NT2/D1 (cell line): ENCODE measurements at regions not wholly inside any gene's neighbourhood (a gene's known extent, or its start where the extent isn't known, plus 50 kb on each side); places are given as distances from the start of the nearest gene placed in this dataset.

Source experiments
- DNase-seq: peaks from one replicate; pipeline ENCODE4 v3.0.0-alpha.2; 2011; ENCODE audit warnings: low read depth, low spot score
- H3K27me3 ChIP-seq: 2 replicates; pipeline ENCODE4 v1.6.0; 2011; ENCODE audit warnings: mild to moderate bottlenecking; ENCODE audit not compliant: insufficient read length, insufficient read depth
- H3K36me3 ChIP-seq: 2 replicates; pipeline ENCODE4 v1.6.1; 2011; ENCODE audit warnings: mild to moderate bottlenecking, low read length, mixed read lengths; ENCODE audit not compliant: insufficient read depth, insufficient read length
- H3K4me1 ChIP-seq: 2 replicates; pipeline ENCODE4 v1.5.1; 2011; ENCODE audit not compliant: insufficient read depth, insufficient read length
- H3K4me3 ChIP-seq: 2 replicates; pipeline ENCODE4 v1.5.1; 2011; ENCODE audit warnings: low read depth; ENCODE audit not compliant: insufficient read length
- H3K9ac ChIP-seq: 2 replicates; pipeline ENCODE4 v1.6.0; 2011; ENCODE audit warnings: low read depth; ENCODE audit not compliant: insufficient read length
- H3K9me3 ChIP-seq: 2 replicates; pipeline ENCODE4 v1.5.1; 2011; ENCODE audit warnings: mild to moderate bottlenecking, low read length; ENCODE audit not compliant: insufficient read depth
- SUZ12 ChIP-seq: IDR thresholded peaks from 2 replicates; pipeline ENCODE4 v1.6.1; 2011; ENCODE audit not compliant: insufficient read length, insufficient read depth; ENCODE audit errors: extremely low read depth
- YY1 ChIP-seq: IDR thresholded peaks from 2 replicates; pipeline ENCODE4 v1.6.1; 2011; ENCODE audit not compliant: insufficient read length, insufficient read depth
- ZNF274 ChIP-seq: IDR thresholded peaks from 2 replicates; pipeline ENCODE4 v1.6.1; 2011; ENCODE audit warnings: mild to moderate bottlenecking, low read depth, low read length

- H3K9me3 ChIP-seq = no peaks in the 10 kb centered on the region
- no peaks in the 10 kb centered on the region for H3K4me1 ChIP-seq
- no peaks in the 10 kb centered on the region for H3K36me3 ChIP-seq
- H3K4me3 ChIP-seq = no peak overlapping the region
- H3K27me3 ChIP-seq = no peaks in the 10 kb centered on the region
- H3K9ac ChIP-seq = no peak overlapping the region
- TF ChIP-seq ZNF274 (no peak), SUZ12 (no peak), YY1 (no peak)
- DNase-seq = no peak
Observed at GRCh38 chr5:82713811-82714210, 363.4 kb downstream of the TMEM167A start.

GRCh38 chr5:82707741-82708140 lies 369.5 kb downstream of the TMEM167A start:
- no peak for DNase-seq
- H3K9me3 ChIP-seq = no peaks in the 10 kb centered on the region

GRCh38 chr5:82704381-82704780 lies 372.8 kb downstream of the TMEM167A start:
- no peaks in the 10 kb centered on the region for H3K9me3 ChIP-seq
- no peak overlapping the region for H3K4me3 ChIP-seq
- no peaks in the 10 kb centered on the region for H3K4me1 ChIP-seq
- DNase-seq = no peak
- TF ChIP-seq YY1 (no peak), ZNF274 (no peak), SUZ12 (no peak)
- H3K9ac ChIP-seq = no peak overlapping the region
- H3K36me3 ChIP-seq = no peaks in the 10 kb centered on the region
- no peaks in the 10 kb centered on the region for H3K27me3 ChIP-seq

More at GRCh38 chr5:82707741-82708140, 369.5 kb downstream of the TMEM167A start:
- H3K4me3 ChIP-seq = no peak overlapping the region
- no peaks in the 10 kb centered on the region for H3K27me3 ChIP-seq
- H3K4me1 ChIP-seq = no peaks in the 10 kb centered on the region
- TF ChIP-seq SUZ12 = no peak
- H3K36me3 ChIP-seq = no peaks in the 10 kb centered on the region
- no peak overlapping the region for H3K9ac ChIP-seq

GRCh38 chr5:82702046-82702445 lies 375.1 kb downstream of the TMEM167A start:
- Histone ChIP-seq H3K9ac (no peak overlapping the region), H3K9me3 (no peaks in the 10 kb centered on the region), H3K4me3 (no peak overlapping the region), H3K27me3 (no peaks in the 10 kb centered on the region), H3K36me3 (no peaks in the 10 kb centered on the region), H3K4me1 (no peaks in the 10 kb centered on the region)
- TF ChIP-seq YY1 (no peak), ZNF274 (no peak), SUZ12 (no peak)
- DNase-seq = no peak

GRCh38 chr5:82699737-82700136 lies 377.5 kb downstream of the TMEM167A start:
- DNase-seq = no peak
- Histone ChIP-seq H3K4me1 (no peaks in the 10 kb centered on the region), H3K9me3 (no peaks in the 10 kb centered on the region), H3K27me3 (no peaks in the 10 kb centered on the region), H3K36me3 (no peaks in the 10 kb centered on the region), H3K9ac (no peak overlapping the region), H3K4me3 (no peak overlapping the region)
- no peak for TF ChIP-seq YY1
- TF ChIP-seq SUZ12 = no peak
- no peak for TF ChIP-seq ZNF274

GRCh38 chr5:82698026-82698425 lies 379.2 kb downstream of the TMEM167A start:
- DNase-seq = no peak
- H3K4me3 ChIP-seq = no peak overlapping the region
- no peaks in the 10 kb centered on the region for H3K9me3 ChIP-seq
- no peak for TF ChIP-seq ZNF274
- no peak for TF ChIP-seq SUZ12
- no peak for TF ChIP-seq YY1
- H3K9ac ChIP-seq = no peak overlapping the region
- H3K36me3 ChIP-seq = no peaks in the 10 kb centered on the region
- H3K27me3 ChIP-seq = no peaks in the 10 kb centered on the region
- H3K4me1 ChIP-seq = no peaks in the 10 kb centered on the region

GRCh38 chr5:82694711-82695285 lies 382.4 kb downstream of the TMEM167A start:
- no peak for TF ChIP-seq YY1
- TF ChIP-seq SUZ12 = no peak
- TF ChIP-seq ZNF274 = no peak
- H3K36me3 ChIP-seq = no peaks in the 10 kb centered on the region
- no peaks in the 10 kb centered on the region for H3K4me1 ChIP-seq
- H3K27me3 ChIP-seq = no peaks in the 10 kb centered on the region
- no peak overlapping the region for H3K9ac ChIP-seq
- H3K4me3 ChIP-seq = no peak overlapping the region
- no peak for DNase-seq
- H3K9me3 ChIP-seq = no peaks in the 10 kb centered on the region
